C4-2B (cell line): ENCODE measurements at regions not wholly inside any gene's neighbourhood (a gene's known extent, or its start where the extent isn't known, plus 50 kb on each side); places are given as distances from the start of the nearest gene placed in this dataset.

Experiments used
- CTCF ChIP-seq: fragments of 450-650 bp; conservative IDR thresholded peaks from 2 replicates; pipeline ENCODE4 v1.5.1; 2017; ENCODE audit warnings: mild to moderate bottlenecking
- ZFX ChIP-seq: fragments of 450-650 bp; IDR thresholded peaks from 2 replicates; pipeline ENCODE4 v1.6.1; 2017

- TF ChIP-seq CTCF, result no peak
- TF ChIP-seq ZFX, result no peak
These were observed 146.4 kb upstream of the ATXN7L3B start for GRCh38 chr12:74391283-74391682.
